SK-N-SH treated with all-trans-retinoic acid at 6 μM for 48 hours (cell line): ENCODE measurements at regions not wholly inside any gene's neighbourhood (a gene's known extent, or its start where the extent isn't known, plus 50 kb on each side); places are given as distances from the start of the nearest gene placed in this dataset.

Experiments used
- ATAC-seq: fragments of 200-7000 bp; cut with Tn5 transposase; 3 replicates; pipeline ENCODE4 v1.9.1; 2020; ENCODE audit warnings: mild to moderate bottlenecking, moderate library complexity
- ARNTL ChIP-seq: fragments of 450-650 bp; formaldehyde crosslinking; IDR thresholded peaks from 2 replicates; pipeline ENCODE4 v1.5.0; 2020; ENCODE audit warnings: low read depth, mild to moderate bottlenecking, moderate library complexity, borderline replicate concordance
- CSDC2 ChIP-seq: fragments of 250-450 bp; sonication (Bioruptor Pico); IDR thresholded peaks from 2 replicates; pipeline ENCODE4 v1.5.0; 2020; ENCODE audit warnings: mild to moderate bottlenecking, moderate library complexity
- ESRRG ChIP-seq: fragments of 250-450 bp; sonication (Bioruptor Pico); IDR thresholded peaks from 2 replicates; pipeline ENCODE4 v1.6.1; 2021; ENCODE audit warnings: mild to moderate bottlenecking
- GLIS3 ChIP-seq: fragments of 250-450 bp; sonication (Bioruptor Pico); IDR thresholded peaks from 2 replicates; pipeline ENCODE4 v1.5.0; 2020; ENCODE audit warnings: mild to moderate bottlenecking, moderate library complexity
- ISL1 ChIP-seq: fragments of 250-450 bp; sonication (Bioruptor Pico); IDR thresholded peaks from 2 replicates; pipeline ENCODE4 v2.1.2; 2022; ENCODE audit warnings: mild to moderate bottlenecking, moderate library complexity
- OSR1 ChIP-seq: fragments of 250-450 bp; sonication (Bioruptor Pico); IDR thresholded peaks from 2 replicates; pipeline ENCODE4 v1.8.0; 2022; ENCODE audit warnings: moderate library complexity, mild to moderate bottlenecking, inconsistent platforms
- PPARA ChIP-seq: fragments of 250-450 bp; sonication (Bioruptor Pico); IDR thresholded peaks from 2 replicates; pipeline ENCODE4 v1.5.0; 2020; ENCODE audit warnings: mild to moderate bottlenecking, borderline replicate concordance
- RARB ChIP-seq: fragments of 250-450 bp; sonication (Bioruptor Pico); IDR thresholded peaks from 2 replicates; pipeline ENCODE4 v1.8.0; 2021; ENCODE audit warnings: mild to moderate bottlenecking, moderate library complexity
- SNAI2 ChIP-seq: fragments of 250-450 bp; sonication (Bioruptor Pico); IDR thresholded peaks from 2 replicates; pipeline ENCODE4 v1.5.0; 2020; ENCODE audit warnings: mild to moderate bottlenecking, moderate library complexity
- TCF4 ChIP-seq: fragments of 250-450 bp; sonication (Bioruptor Pico); IDR thresholded peaks from 2 replicates; pipeline ENCODE4 v1.8.0; 2021; ENCODE audit warnings: mild to moderate bottlenecking, moderate library complexity, borderline replicate concordance
- TOX ChIP-seq: fragments of 250-450 bp; sonication (Bioruptor Pico); IDR thresholded peaks from 2 replicates; pipeline ENCODE4 v1.8.0; 2021; ENCODE audit warnings: mild to moderate bottlenecking, moderate library complexity, borderline replicate concordance
- ZC3H10 ChIP-seq: fragments of 250-450 bp; sonication (Bioruptor Pico); IDR thresholded peaks from 2 replicates; pipeline ENCODE4 v1.5.1; 2021; ENCODE audit warnings: mild to moderate bottlenecking, moderate library complexity
- ZFP3 ChIP-seq: fragments of 250-450 bp; sonication (Bioruptor Pico); IDR thresholded peaks from 2 replicates; pipeline ENCODE4 v1.5.0; 2020; ENCODE audit warnings: mild to moderate bottlenecking, moderate library complexity
- ZFP30 ChIP-seq: fragments of 450-650 bp; formaldehyde crosslinking; IDR thresholded peaks from 2 replicates; pipeline ENCODE4 v1.5.0; 2022; ENCODE audit warnings: mild to moderate bottlenecking, moderate library complexity
- ZNF565 ChIP-seq: fragments of 450-650 bp; formaldehyde crosslinking; conservative IDR thresholded peaks from 2 replicates; pipeline ENCODE4 v1.5.0; 2020; ENCODE audit warnings: low read depth, mild to moderate bottlenecking, moderate library complexity
- ZNF70 ChIP-seq: fragments of 450-650 bp; formaldehyde crosslinking; IDR thresholded peaks from 2 replicates; pipeline ENCODE4 v1.5.0; 2020; ENCODE audit warnings: mild to moderate bottlenecking, moderate library complexity
- ZNF8 ChIP-seq: fragments of 450-650 bp; formaldehyde crosslinking; IDR thresholded peaks from 2 replicates; pipeline ENCODE4 v1.5.0; 2020; ENCODE audit warnings: mild to moderate bottlenecking, moderate library complexity
- TF ChIP-seq, protein P1 (sequence below): fragments of 250-450 bp; sonication (Bioruptor Pico); IDR thresholded peaks from 2 replicates; pipeline ENCODE4 v1.5.1; 2020; ENCODE audit warnings: low read depth, mild to moderate bottlenecking, moderate library complexity
- TF ChIP-seq, protein P2 (sequence below): fragments of 250-450 bp; sonication (Bioruptor Pico); IDR thresholded peaks from 2 replicates; pipeline ENCODE4 v1.8.0; 2020; ENCODE audit warnings: mild to moderate bottlenecking, moderate library complexity, borderline replicate concordance
- TF ChIP-seq, protein P3 (sequence below): fragments of 250-450 bp; sonication (Bioruptor Pico); IDR thresholded peaks from 2 replicates; pipeline ENCODE4 v1.8.0; 2021; ENCODE audit warnings: low read depth, mild to moderate bottlenecking, moderate library complexity, borderline replicate concordance
- TF ChIP-seq, protein P4 (sequence below): fragments of 250-450 bp; sonication (Bioruptor Pico); IDR thresholded peaks from 2 replicates; pipeline ENCODE4 v1.5.0; 2020; ENCODE audit warnings: mild to moderate bottlenecking, moderate library complexity

DNA sequence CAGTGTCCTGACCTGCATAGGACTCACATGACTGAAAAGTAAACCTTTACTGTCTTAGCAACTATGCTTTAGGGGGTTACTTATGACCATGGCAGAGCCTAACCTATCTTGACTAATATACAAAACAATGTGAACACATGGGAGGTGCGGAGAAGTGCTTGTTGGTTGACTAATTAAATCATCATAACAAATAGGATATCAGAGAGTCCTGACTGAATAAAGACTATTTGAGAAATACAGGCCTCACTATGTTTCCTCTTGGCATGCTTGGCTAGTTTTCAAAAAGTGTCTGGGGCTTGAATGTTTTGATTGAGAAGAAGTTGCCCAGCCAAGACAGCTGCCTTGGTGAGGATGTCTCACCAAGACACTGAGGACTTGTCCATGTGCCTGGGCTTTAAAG lies 104.4 kb upstream of the PHYHIPL start:
- TF ChIP-seq TOX (CRISPR knock-in tag) (no peak), OSR1 (CRISPR knock-in tag) (no peak), ZFP30 (CRISPR knock-in tag) (no peak), ARNTL (CRISPR knock-in tag) (no peak), ZNF8 (no peak), PPARA (CRISPR knock-in tag) (no peak), ESRRG (CRISPR knock-in tag) (no peak), ZC3H10 (CRISPR knock-in tag) (no peak), ZFP3 (CRISPR knock-in tag) (no peak), CSDC2 (CRISPR knock-in tag) (no peak), TCF4 (CRISPR knock-in tag) (no peak), GLIS3 (CRISPR knock-in tag) (no peak), ZNF70 (CRISPR knock-in tag) (no peak), SNAI2 (no peak), ZNF565 (no peak), RARB (CRISPR knock-in tag) (no peak)
- TF ChIP-seq, protein P1, sequence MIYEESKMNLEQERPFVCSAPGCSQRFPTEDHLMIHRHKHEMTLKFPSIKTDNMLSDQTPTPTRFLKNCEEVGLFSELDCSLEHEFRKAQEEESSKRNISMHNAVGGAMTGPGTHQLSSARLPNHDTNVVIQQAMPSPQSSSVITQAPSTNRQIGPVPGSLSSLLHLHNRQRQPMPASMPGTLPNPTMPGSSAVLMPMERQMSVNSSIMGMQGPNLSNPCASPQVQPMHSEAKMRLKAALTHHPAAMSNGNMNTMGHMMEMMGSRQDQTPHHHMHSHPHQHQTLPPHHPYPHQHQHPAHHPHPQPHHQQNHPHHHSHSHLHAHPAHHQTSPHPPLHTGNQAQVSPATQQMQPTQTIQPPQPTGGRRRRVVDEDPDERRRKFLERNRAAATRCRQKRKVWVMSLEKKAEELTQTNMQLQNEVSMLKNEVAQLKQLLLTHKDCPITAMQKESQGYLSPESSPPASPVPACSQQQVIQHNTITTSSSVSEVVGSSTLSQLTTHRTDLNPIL (CRISPR knock-in tag) = no peak
- TF ChIP-seq, protein P2, sequence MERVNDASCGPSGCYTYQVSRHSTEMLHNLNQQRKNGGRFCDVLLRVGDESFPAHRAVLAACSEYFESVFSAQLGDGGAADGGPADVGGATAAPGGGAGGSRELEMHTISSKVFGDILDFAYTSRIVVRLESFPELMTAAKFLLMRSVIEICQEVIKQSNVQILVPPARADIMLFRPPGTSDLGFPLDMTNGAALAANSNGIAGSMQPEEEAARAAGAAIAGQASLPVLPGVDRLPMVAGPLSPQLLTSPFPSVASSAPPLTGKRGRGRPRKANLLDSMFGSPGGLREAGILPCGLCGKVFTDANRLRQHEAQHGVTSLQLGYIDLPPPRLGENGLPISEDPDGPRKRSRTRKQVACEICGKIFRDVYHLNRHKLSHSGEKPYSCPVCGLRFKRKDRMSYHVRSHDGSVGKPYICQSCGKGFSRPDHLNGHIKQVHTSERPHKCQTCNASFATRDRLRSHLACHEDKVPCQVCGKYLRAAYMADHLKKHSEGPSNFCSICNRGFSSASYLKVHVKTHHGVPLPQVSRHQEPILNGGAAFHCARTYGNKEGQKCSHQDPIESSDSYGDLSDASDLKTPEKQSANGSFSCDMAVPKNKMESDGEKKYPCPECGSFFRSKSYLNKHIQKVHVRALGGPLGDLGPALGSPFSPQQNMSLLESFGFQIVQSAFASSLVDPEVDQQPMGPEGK (CRISPR knock-in tag) = no peak
- TF ChIP-seq, protein P3, sequence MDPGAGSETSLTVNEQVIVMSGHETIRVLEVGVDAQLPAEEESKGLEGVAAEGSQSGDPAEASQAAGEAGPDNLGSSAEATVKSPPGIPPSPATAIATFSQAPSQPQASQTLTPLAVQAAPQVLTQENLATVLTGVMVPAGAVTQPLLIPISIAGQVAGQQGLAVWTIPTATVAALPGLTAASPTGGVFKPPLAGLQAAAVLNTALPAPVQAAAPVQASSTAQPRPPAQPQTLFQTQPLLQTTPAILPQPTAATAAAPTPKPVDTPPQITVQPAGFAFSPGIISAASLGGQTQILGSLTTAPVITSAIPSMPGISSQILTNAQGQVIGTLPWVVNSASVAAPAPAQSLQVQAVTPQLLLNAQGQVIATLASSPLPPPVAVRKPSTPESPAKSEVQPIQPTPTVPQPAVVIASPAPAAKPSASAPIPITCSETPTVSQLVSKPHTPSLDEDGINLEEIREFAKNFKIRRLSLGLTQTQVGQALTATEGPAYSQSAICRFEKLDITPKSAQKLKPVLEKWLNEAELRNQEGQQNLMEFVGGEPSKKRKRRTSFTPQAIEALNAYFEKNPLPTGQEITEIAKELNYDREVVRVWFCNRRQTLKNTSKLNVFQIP (CRISPR knock-in tag) = no peak

DNA sequence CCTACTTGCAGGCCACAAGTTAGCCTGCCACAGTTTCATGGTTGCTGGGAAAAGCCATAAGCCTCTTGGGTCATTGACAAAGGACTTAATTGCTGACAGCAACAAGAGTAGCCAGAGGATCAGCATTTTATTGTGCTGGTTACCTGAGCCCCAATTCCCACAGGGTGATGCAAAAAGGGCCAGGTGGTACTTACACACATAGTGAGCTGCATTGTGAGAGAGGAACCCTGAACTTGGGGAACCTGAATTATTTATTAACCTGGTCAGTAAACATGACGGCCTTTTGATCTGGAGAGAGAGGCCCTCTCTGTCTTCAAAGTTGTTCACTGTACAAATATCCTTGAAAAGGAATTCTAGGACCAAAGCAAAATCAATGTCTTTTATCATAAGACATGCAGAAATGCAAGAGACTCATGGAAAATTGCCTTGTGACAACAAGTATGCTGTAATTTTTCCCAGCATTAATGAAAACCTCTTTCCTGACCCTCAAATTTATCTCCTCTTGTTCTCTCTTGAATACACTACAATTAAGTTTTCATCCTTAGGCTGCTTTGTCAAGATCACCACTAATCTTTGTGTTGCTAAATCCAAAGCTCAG lies 102.9 kb upstream of the PHYHIPL start:
- ATAC-seq = no peak
- no peak for TF ChIP-seq TOX (CRISPR knock-in tag)

More for the DNA sequence above, 104.4 kb upstream of the PHYHIPL start:
- no peak for ATAC-seq

DNA sequence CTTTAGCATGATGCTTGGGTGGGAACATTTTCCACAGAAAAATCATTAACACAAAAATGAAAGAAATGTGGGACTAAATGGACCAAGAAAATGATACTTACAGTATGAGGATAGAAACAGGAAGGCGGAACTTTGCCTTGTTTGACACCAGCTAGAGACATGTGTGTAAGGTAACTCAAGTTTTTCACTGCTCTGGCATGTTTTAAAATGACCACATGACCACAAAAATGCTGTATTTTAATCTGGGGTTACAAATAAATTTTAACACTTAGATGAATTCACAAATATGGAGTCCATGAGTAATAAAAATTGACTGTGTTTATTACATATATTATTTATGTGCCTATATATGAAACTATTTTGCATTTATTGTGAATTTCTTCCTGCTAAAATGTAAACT lies 100.9 kb upstream of the PHYHIPL start:
- no peak for ATAC-seq
- no peak for TF ChIP-seq RARB (CRISPR knock-in tag)
- no peak for TF ChIP-seq ZC3H10 (CRISPR knock-in tag)
- TF ChIP-seq OSR1 (CRISPR knock-in tag) = no peak
- TF ChIP-seq ZFP30 (CRISPR knock-in tag) = no peak
- TF ChIP-seq SNAI2 = no peak
- TF ChIP-seq, protein P1 (CRISPR knock-in tag) = no peak
- TF ChIP-seq, protein P4, sequence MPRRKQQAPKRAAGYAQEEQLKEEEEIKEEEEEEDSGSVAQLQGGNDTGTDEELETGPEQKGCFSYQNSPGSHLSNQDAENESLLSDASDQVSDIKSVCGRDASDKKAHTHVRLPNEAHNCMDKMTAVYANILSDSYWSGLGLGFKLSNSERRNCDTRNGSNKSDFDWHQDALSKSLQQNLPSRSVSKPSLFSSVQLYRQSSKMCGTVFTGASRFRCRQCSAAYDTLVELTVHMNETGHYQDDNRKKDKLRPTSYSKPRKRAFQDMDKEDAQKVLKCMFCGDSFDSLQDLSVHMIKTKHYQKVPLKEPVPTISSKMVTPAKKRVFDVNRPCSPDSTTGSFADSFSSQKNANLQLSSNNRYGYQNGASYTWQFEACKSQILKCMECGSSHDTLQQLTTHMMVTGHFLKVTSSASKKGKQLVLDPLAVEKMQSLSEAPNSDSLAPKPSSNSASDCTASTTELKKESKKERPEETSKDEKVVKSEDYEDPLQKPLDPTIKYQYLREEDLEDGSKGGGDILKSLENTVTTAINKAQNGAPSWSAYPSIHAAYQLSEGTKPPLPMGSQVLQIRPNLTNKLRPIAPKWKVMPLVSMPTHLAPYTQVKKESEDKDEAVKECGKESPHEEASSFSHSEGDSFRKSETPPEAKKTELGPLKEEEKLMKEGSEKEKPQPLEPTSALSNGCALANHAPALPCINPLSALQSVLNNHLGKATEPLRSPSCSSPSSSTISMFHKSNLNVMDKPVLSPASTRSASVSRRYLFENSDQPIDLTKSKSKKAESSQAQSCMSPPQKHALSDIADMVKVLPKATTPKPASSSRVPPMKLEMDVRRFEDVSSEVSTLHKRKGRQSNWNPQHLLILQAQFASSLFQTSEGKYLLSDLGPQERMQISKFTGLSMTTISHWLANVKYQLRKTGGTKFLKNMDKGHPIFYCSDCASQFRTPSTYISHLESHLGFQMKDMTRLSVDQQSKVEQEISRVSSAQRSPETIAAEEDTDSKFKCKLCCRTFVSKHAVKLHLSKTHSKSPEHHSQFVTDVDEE (CRISPR knock-in tag) = no peak
- TF ChIP-seq ISL1 (CRISPR knock-in tag) = no peak
